Prostate gland (tissue), 2 donors: ENCODE measurements at regions not wholly inside any gene's neighbourhood (a gene's known extent, or its start where the extent isn't known, plus 50 kb on each side); places are given as distances from the start of the nearest gene placed in this dataset.

ENCODE experiments used
- CTCF ChIP-seq, 4 experiments: fragments of 200-600 bp in 2 of 4; fragments of 450-650 bp in 2 of 4; sonication (generic) in 2 of 4; IDR thresholded peaks; 1 replicate in 3 of 4; 2 replicates in 1 of 4; pipeline ENCODE4 v1.5.1; 2016 to 2019; ENCODE audit warnings: antibody characterized with exemption in 4 of 4, mild to moderate bottlenecking in 2 of 4, moderate library complexity in 2 of 4
- POLR2A ChIP-seq: fragments of 450-650 bp; IDR thresholded peaks from one replicate; pipeline ENCODE4 v1.6.1; 2016; ENCODE audit warnings: antibody characterized with exemption, mild to moderate bottlenecking
- POLR2AphosphoS5 ChIP-seq: sonication (generic); formaldehyde crosslinking; IDR thresholded peaks from one replicate; pipeline ENCODE4 v1.6.1; 2017; ENCODE audit warnings: antibody characterized with exemption

DNA sequence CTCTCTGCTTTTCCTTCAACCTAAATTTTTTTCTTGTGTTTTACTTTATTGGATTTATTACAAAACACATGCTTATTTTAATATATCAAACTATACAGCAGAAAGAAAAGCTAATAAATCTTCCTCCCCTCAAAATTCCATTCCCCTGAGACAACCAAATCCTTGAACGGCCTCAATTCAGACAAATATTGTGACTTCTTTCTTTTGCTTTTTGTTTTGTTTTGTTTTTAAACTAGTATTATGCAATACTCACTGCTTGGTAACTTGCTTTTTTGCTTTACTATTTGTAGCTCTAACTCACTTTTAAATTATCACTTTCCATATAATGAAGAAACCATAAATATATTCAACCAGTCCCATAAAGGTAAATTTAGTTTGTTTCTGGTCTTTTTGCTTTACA, 59.4 kb upstream of the CDK1 start:
- TF ChIP-seq POLR2A (no peak), CTCF (IDR thresholded peaks at IDR 0.05) (no peak), POLR2AphosphoS5 (no peak)
